HEK293 (cell line): ENCODE measurements at regions not wholly inside any gene's neighbourhood (a gene's known extent, or its start where the extent isn't known, plus 50 kb on each side); places are given as distances from the start of the nearest gene placed in this dataset.

Experiments used
- CTCF ChIA-PET: fragments of 350-600 bp; formaldehyde crosslinking; extraction: SDS; loops from one replicate; lab custom pipeline; 2021; ENCODE audit warnings: antibody characterized with exemption; lab: Yijun Ruan, JAX
- POLR2A ChIA-PET: fragments of 300-600 bp; formaldehyde crosslinking; extraction: SDS; loops from one replicate; lab custom pipeline; 2020; ENCODE audit warnings: antibody characterized with exemption, inconsistent platforms; lab: Yijun Ruan, JAX
- H3K27ac ChIP-seq: fragments of 200-500 bp; sonication (Bioruptor generic); 2 replicates; pipeline ENCODE4 v1.5.1; 2014; ENCODE audit warnings: low read depth, low read length, control low read depth, inconsistent platforms; ENCODE audit errors: extremely low read depth
- H3K36me3 ChIP-seq, 2 experiments: fragments of 200-500 bp in 1 of 2; sonication (Bioruptor generic) in 1 of 2; 1 replicate in 1 of 2; 2 replicates in 1 of 2; pipeline ENCODE4 v1.5.1; 2014 to 2017; ENCODE audit warnings: inconsistent platforms in 2 of 2, low read length in 2 of 2; ENCODE audit not compliant: control insufficient read depth in 2 of 2, insufficient read depth in 1 of 2
- H3K4me1 ChIP-seq: fragments of 200-500 bp; sonication (Bioruptor generic); 2 replicates; pipeline ENCODE4 v1.5.1; 2014; ENCODE audit warnings: mild to moderate bottlenecking, low read length, inconsistent platforms; ENCODE audit not compliant: control insufficient read depth, insufficient read depth
- H3K4me3 ChIP-seq: 2 replicates; pipeline ENCODE4 v1.5.1; 2011; ENCODE audit warnings: low read depth, mild to moderate bottlenecking, control low read depth, low read length, moderate library complexity
- H3K9me3 ChIP-seq: fragments of 200-500 bp; sonication (Bioruptor generic); 2 replicates; pipeline ENCODE4 v1.5.1; 2014; ENCODE audit warnings: low read depth, low read length, inconsistent platforms; ENCODE audit not compliant: control insufficient read depth, insufficient read depth
- ATF2 ChIP-seq: fragments of 450-650 bp; formaldehyde crosslinking; IDR thresholded peaks from 2 replicates; pipeline ENCODE4 v1.5.1; 2016; ENCODE audit warnings: missing biosample characterization, missing genetic modification characterization, low read depth
- BCL6B ChIP-seq: fragments of 450-650 bp; formaldehyde crosslinking; IDR thresholded peaks from 2 replicates; pipeline ENCODE4 v1.5.1; 2017; ENCODE audit warnings: missing biosample characterization, missing genetic modification characterization
- GLI2 ChIP-seq: fragments of 450-650 bp; formaldehyde crosslinking; IDR thresholded peaks from 2 replicates; pipeline ENCODE4; 2017; ENCODE audit warnings: missing biosample characterization, missing genetic modification characterization, low read depth, borderline replicate concordance
- KLF1 ChIP-seq: fragments of 450-650 bp; formaldehyde crosslinking; IDR thresholded peaks from 2 replicates; pipeline ENCODE4 v1.5.1; 2016; ENCODE audit warnings: missing biosample characterization, missing genetic modification characterization
- RBAK ChIP-seq: fragments of 450-650 bp; formaldehyde crosslinking; IDR thresholded peaks from 2 replicates; pipeline ENCODE4 v1.5.1; 2016; ENCODE audit warnings: missing biosample characterization, missing genetic modification characterization
- WT1 ChIP-seq: fragments of 450-650 bp; formaldehyde crosslinking; IDR thresholded peaks from 2 replicates; pipeline ENCODE4 v1.5.1; 2016; ENCODE audit warnings: missing biosample characterization, missing genetic modification characterization
- ZEB2 ChIP-seq: fragments of 450-650 bp; formaldehyde crosslinking; IDR thresholded peaks from 2 replicates; pipeline ENCODE4 v1.5.1; 2016; ENCODE audit warnings: missing biosample characterization, missing genetic modification characterization
- ZFP37 ChIP-seq: fragments of 450-650 bp; formaldehyde crosslinking; IDR thresholded peaks from 2 replicates; pipeline ENCODE4 v1.5.1; 2016; ENCODE audit warnings: missing biosample characterization, missing genetic modification characterization
- ZNF140 ChIP-seq: fragments of 450-650 bp; formaldehyde crosslinking; IDR thresholded peaks from 2 replicates; pipeline ENCODE4 v1.5.1; 2016; ENCODE audit warnings: missing biosample characterization, missing genetic modification characterization
- ZNF211 ChIP-seq: fragments of 450-650 bp; formaldehyde crosslinking; IDR thresholded peaks from 2 replicates; pipeline ENCODE4 v1.5.1; 2016; ENCODE audit warnings: low read depth, missing biosample characterization, missing genetic modification characterization
- ZNF239 ChIP-seq: fragments of 450-650 bp; formaldehyde crosslinking; IDR thresholded peaks from 2 replicates; pipeline ENCODE4 v1.5.1; 2016; ENCODE audit warnings: missing biosample characterization, missing genetic modification characterization
- ZNF311 ChIP-seq: fragments of 450-650 bp; formaldehyde crosslinking; IDR thresholded peaks from 2 replicates; pipeline ENCODE4 v1.5.1; 2017; ENCODE audit warnings: missing biosample characterization, missing genetic modification characterization, borderline replicate concordance
- ZNF366 ChIP-seq: fragments of 450-650 bp; formaldehyde crosslinking; conservative IDR thresholded peaks from 2 replicates; pipeline ENCODE4 v1.5.1; 2016; ENCODE audit warnings: missing biosample characterization, missing genetic modification characterization
- ZNF518A ChIP-seq: fragments of 450-650 bp; formaldehyde crosslinking; conservative IDR thresholded peaks from 2 replicates; pipeline ENCODE4 v1.5.1; 2016; ENCODE audit warnings: low read depth, missing biosample characterization, missing genetic modification characterization
- ZNF561 ChIP-seq: fragments of 450-650 bp; IDR thresholded peaks from 2 replicates; pipeline ENCODE4 v1.5.1; 2018; ENCODE audit warnings: missing biosample characterization, missing genetic modification characterization, borderline replicate concordance
- ZNF837 ChIP-seq: fragments of 450-650 bp; formaldehyde crosslinking; IDR thresholded peaks from 2 replicates; pipeline ENCODE4 v1.5.1; 2016; ENCODE audit warnings: missing biosample characterization, missing genetic modification characterization
- ZSCAN5A ChIP-seq: fragments of 450-650 bp; formaldehyde crosslinking; IDR thresholded peaks from 2 replicates; pipeline ENCODE4 v1.5.1; 2016; ENCODE audit warnings: missing biosample characterization, missing genetic modification characterization
- TF ChIP-seq, protein P1 (sequence below): fragments of 450-650 bp; formaldehyde crosslinking; IDR thresholded peaks from 2 replicates; pipeline ENCODE4 v1.5.1; 2016; ENCODE audit warnings: missing biosample characterization, missing genetic modification characterization
- TF ChIP-seq, protein P2 (sequence below): fragments of 450-650 bp; formaldehyde crosslinking; IDR thresholded peaks from 2 replicates; pipeline ENCODE4 v1.5.1; 2016; ENCODE audit warnings: missing biosample characterization, missing genetic modification characterization

DNA sequence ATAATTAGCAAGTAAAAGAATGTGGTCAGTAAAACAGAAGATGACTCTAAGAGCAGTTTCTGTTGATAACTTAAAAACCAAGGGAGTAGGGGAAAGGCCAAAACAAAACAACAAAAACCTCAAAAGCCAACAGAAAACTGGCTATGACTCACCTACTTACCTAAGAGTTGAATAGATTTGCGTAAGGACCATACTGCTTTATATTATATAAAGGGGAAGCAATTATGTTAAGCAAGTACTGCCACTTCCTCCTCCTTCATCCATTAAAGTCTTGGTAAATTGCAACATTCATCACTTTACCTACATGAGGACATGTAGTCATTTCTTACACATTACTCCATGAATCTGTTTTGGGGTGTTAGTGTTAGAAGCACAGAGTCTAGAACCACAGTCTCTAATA, 85.9 kb upstream of the FAM47A start:
- TF ChIP-seq ZNF366 (tag by site-specific recombination): no peak
- TF ChIP-seq, protein P1, sequence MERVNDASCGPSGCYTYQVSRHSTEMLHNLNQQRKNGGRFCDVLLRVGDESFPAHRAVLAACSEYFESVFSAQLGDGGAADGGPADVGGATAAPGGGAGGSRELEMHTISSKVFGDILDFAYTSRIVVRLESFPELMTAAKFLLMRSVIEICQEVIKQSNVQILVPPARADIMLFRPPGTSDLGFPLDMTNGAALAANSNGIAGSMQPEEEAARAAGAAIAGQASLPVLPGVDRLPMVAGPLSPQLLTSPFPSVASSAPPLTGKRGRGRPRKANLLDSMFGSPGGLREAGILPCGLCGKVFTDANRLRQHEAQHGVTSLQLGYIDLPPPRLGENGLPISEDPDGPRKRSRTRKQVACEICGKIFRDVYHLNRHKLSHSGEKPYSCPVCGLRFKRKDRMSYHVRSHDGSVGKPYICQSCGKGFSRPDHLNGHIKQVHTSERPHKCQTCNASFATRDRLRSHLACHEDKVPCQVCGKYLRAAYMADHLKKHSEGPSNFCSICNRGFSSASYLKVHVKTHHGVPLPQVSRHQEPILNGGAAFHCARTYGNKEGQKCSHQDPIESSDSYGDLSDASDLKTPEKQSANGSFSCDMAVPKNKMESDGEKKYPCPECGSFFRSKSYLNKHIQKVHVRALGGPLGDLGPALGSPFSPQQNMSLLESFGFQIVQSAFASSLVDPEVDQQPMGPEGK (tag by site-specific recombination): no peak
- TF ChIP-seq ZEB2 (tag by site-specific recombination): no peak
- TF ChIP-seq ATF2 (tag by site-specific recombination): no peak
- TF ChIP-seq, protein P2, sequence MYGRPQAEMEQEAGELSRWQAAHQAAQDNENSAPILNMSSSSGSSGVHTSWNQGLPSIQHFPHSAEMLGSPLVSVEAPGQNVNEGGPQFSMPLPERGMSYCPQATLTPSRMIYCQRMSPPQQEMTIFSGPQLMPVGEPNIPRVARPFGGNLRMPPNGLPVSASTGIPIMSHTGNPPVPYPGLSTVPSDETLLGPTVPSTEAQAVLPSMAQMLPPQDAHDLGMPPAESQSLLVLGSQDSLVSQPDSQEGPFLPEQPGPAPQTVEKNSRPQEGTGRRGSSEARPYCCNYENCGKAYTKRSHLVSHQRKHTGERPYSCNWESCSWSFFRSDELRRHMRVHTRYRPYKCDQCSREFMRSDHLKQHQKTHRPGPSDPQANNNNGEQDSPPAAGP (tag by site-specific recombination): no peak
- TF ChIP-seq ZFP37 (tag by site-specific recombination): no peak
- no peak for TF ChIP-seq GLI2 (tag by site-specific recombination)
- no peak for TF ChIP-seq BCL6B (tag by site-specific recombination)
- TF ChIP-seq ZNF211 (tag by site-specific recombination): no peak
- no peak for TF ChIP-seq RBAK (tag by site-specific recombination)
- TF ChIP-seq ZNF140 (tag by site-specific recombination): no peak
- TF ChIP-seq ZNF837 (tag by site-specific recombination): no peak
- TF ChIP-seq WT1: no peak
- no peak for TF ChIP-seq KLF1 (tag by site-specific recombination)
- no peak for TF ChIP-seq ZNF561
- TF ChIP-seq ZNF518A (tag by site-specific recombination): no peak
- TF ChIP-seq ZSCAN5A (tag by site-specific recombination): no peak
- no peak for TF ChIP-seq ZNF239 (tag by site-specific recombination)
- TF ChIP-seq ZNF311 (tag by site-specific recombination): no peak
- H3K4me3 ChIP-seq: no peak overlapping the region
- no peaks in the 10 kb centered on the region for H3K36me3 ChIP-seq
- POLR2A ChIA-PET: no interaction called here
- CTCF ChIA-PET: no interaction called here
- no peaks in the 10 kb centered on the region for H3K9me3 ChIP-seq
- no peak overlapping the region for H3K27ac ChIP-seq
- H3K4me1 ChIP-seq: no peaks in the 10 kb centered on the region
